HG03060 (cell line): ENCODE measurements at regions not wholly inside any gene's neighbourhood (a gene's known extent, or its start where the extent isn't known, plus 50 kb on each side); places are given as distances from the start of the nearest gene placed in this dataset.
"Not testable (repeated sequence)": the region's sequence is repeated elsewhere in the genome, so short reads cannot be mapped to it uniquely, and the experiment has no call there.

Source experiments
- ATAC-seq: cut with Tn5 transposase; IDR thresholded peaks from one replicate; pipeline ENCODE4 v1.9.1; 2021; ENCODE audit warnings: low read depth, moderate number of reproducible peaks; ENCODE audit not compliant: unreplicated experiment

GRCh38 chr7:79520543-79520942, 67.1 kb upstream of the MAGI2 start:
- no peak for ATAC-seq

GRCh38 chr7:79515358-79515757, 61.9 kb upstream of the MAGI2 start:
- no peak for ATAC-seq

- ATAC-seq = no peak
Observed at GRCh38 chr7:79513261-79513660, 59.8 kb upstream of the MAGI2 start.

- ATAC-seq = no peak
Observed at GRCh38 chr7:79512261-79512660, 58.8 kb upstream of the MAGI2 start.

DNA sequence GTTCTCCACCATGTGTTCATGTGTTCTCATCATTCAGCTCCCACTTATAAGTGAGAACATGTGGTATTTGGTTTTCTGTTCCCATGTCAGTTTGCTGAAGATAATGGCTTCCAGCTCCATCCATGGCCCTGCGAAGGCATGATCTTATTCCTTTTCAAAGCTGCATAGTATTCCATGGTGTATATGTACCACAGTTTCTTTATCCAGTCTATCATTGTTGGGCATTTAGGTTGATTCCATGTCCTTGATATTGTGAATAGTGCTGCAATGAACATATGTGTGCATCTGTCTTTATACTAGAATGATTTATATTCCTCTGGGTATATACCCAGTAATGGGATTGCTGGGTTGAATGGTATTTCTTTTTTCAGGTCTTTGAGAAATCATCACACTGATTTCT, 57.6 kb upstream of the MAGI2 start:
- ATAC-seq = not testable (repeated sequence)

DNA sequence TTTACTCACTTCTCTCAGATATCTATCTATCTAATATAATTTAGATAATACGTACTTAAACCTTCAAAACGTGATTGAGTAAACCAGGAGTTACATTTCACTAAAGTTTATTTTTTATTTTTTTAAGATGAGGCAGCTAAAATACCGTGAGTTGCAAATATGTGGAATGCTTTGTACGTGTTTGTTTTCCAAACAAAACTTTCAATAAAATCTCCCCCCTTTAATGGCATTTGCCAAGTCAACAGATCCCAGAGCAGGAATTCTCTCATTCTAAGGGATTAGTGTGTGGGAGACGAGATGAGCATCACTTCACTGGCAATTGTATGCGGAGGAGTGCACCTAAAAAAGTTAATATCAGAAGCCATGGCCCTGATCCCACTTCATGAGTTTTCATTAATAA, 53.7 kb upstream of the MAGI2 start:
- ATAC-seq = no peak

DNA sequence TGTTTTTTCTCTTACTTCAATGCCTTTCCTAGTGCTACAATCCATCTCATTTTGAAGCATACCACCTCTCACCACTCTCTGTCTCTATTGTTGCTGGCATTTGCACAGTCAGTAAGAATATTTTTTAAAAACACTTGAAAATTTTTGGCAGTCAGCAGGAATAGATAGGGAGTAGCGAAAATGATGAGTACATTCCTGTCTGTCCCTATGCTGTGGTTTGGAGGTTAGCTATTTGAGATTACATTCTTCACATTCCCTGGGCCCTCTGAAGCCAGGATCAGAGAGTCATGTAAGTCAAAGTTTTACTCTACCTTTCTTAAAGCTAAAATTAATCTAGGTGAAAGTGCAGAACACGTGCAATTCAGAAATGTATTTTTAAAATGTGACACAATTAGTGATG, 53.0 kb upstream of the MAGI2 start:
- ATAC-seq = no peak

- no peak for ATAC-seq
Observed at GRCh38 chr7:79504607-79505389, 51.3 kb upstream of the MAGI2 start.
